GM23338 (cell line): ENCODE measurements at regions not wholly inside any gene's neighbourhood (a gene's known extent, or its start where the extent isn't known, plus 50 kb on each side); places are given as distances from the start of the nearest gene placed in this dataset.

Experiments
- ATAC-seq: fragments of 200-7000 bp; cut with Tn5 transposase; 3 replicates; pipeline ENCODE4 v1.9.1; 2020
- DNase-seq: peaks from one replicate; pipeline ENCODE4 v3.0.0-alpha.2; 2015; ENCODE audit warnings: low spot score
- H2AFZ ChIP-seq: fragments of 200-600 bp; sonication (generic); 2 replicates; pipeline ENCODE4 v1.8.0; 2016; ENCODE audit warnings: antibody characterized with exemption, mild to moderate bottlenecking, moderate library complexity
- H3F3A ChIP-seq: fragments of 200-600 bp; sonication (generic); replicated peaks from 2 replicates; pipeline ENCODE4 v1.8.0; 2017; ENCODE audit warnings: antibody characterized with exemption, mixed run types, low read depth
- H3K27ac ChIP-seq: fragments of 200-600 bp; sonication (generic); 2 replicates; pipeline ENCODE4 v1.6.1; 2016; ENCODE audit warnings: low read depth
- H3K27me3 ChIP-seq: fragments of 200-600 bp; sonication (generic); 2 replicates; pipeline ENCODE4 v1.8.0; 2016; ENCODE audit warnings: mild to moderate bottlenecking, mixed run types, moderate library complexity; ENCODE audit not compliant: insufficient read depth
- H3K36me3 ChIP-seq: fragments of 200-600 bp; sonication (generic); 2 replicates; pipeline ENCODE4 v1.8.0; 2016; ENCODE audit warnings: mild to moderate bottlenecking; ENCODE audit not compliant: insufficient read depth
- H3K4me1 ChIP-seq: fragments of 200-600 bp; sonication (generic); 2 replicates; pipeline ENCODE4 v1.8.0; 2016; ENCODE audit warnings: mild to moderate bottlenecking, moderate library complexity; ENCODE audit not compliant: insufficient read depth
- H3K4me2 ChIP-seq: fragments of 200-600 bp; sonication (generic); 2 replicates; pipeline ENCODE4 v1.7.1; 2017; ENCODE audit warnings: mixed run types
- H3K4me3 ChIP-seq: fragments of 200-600 bp; sonication (generic); 2 replicates; pipeline ENCODE4 v1.6.1; 2016; ENCODE audit warnings: mixed run types
- H3K79me2 ChIP-seq: fragments of 200-600 bp; sonication (generic); replicated peaks from 2 replicates; pipeline ENCODE4 v1.8.0; 2017; ENCODE audit warnings: mild to moderate bottlenecking; ENCODE audit not compliant: insufficient read depth
- H3K9me2 ChIP-seq: fragments of 200-600 bp; sonication (generic); 2 replicates; pipeline ENCODE4 v1.8.0; 2017; ENCODE audit not compliant: insufficient read depth
- H4K20me1 ChIP-seq: fragments of 200-600 bp; sonication (generic); replicated peaks from 2 replicates; pipeline ENCODE4 v1.8.0; 2017; ENCODE audit warnings: mild to moderate bottlenecking; ENCODE audit not compliant: insufficient read depth
- H3K27ac Mint-ChIP-seq: 2 replicates; pipeline ENCODE4 v1.8.0; 2020; ENCODE audit warnings: inconsistent platforms, mild to moderate bottlenecking, moderate library complexity, mixed read lengths
- H3K27me3 Mint-ChIP-seq: 3 replicates; pipeline ENCODE4 v1.8.0; 2022; ENCODE audit warnings: low read depth, mild to moderate bottlenecking, moderate library complexity, mixed read lengths, inconsistent platforms; ENCODE audit not compliant: insufficient read depth, poor library complexity
- H3K36me3 Mint-ChIP-seq: 3 replicates; pipeline ENCODE4 v1.8.0; 2021; ENCODE audit warnings: low read depth, mild to moderate bottlenecking, inconsistent platforms, moderate library complexity, mixed read lengths
- H3K4me1 Mint-ChIP-seq: 3 replicates; pipeline ENCODE4 v1.8.0; 2020; ENCODE audit warnings: mild to moderate bottlenecking, inconsistent platforms, mixed read lengths
- H3K4me3 Mint-ChIP-seq: 3 replicates; pipeline ENCODE4 v1.8.0; 2021; ENCODE audit warnings: moderate library complexity, mild to moderate bottlenecking, inconsistent platforms, mixed read lengths
- H3K9me3 Mint-ChIP-seq: 3 replicates; pipeline ENCODE4 v1.8.0; 2020; ENCODE audit warnings: moderate library complexity, mild to moderate bottlenecking, inconsistent platforms, mixed read lengths
- CREB1 ChIP-seq: fragments of 250-450 bp; sonication (Bioruptor Pico); IDR thresholded peaks from 2 replicates; pipeline ENCODE4 v1.5.0; 2020; ENCODE audit warnings: low read depth, mild to moderate bottlenecking, moderate library complexity
- CTCF ChIP-seq, 2 experiments: fragments of 200-600 bp in 1 of 2; sonication (generic) in 1 of 2; conservative IDR thresholded peaks; 2 replicates each; pipeline versions ENCODE4 v1.5.1 to v1.6.1; 2016 to 2017; ENCODE audit warnings: antibody characterized with exemption in 2 of 2, low read depth in 2 of 2, mild to moderate bottlenecking in 2 of 2, moderate library complexity in 1 of 2
- ETS1 ChIP-seq: IDR thresholded peaks from 2 replicates; pipeline ENCODE4 v1.6.1; 2016; ENCODE audit warnings: antibody characterized with exemption
- EZH2phosphoT487 ChIP-seq: fragments of 200-600 bp; sonication (generic); IDR thresholded peaks from one replicate; pipeline ENCODE4 v1.8.1; 2018; ENCODE audit warnings: antibody characterized with exemption; ENCODE audit not compliant: unreplicated experiment
- JUNB ChIP-seq: IDR thresholded peaks from one replicate; pipeline ENCODE4 v1.6.1; 2016; ENCODE audit warnings: antibody characterized with exemption; ENCODE audit not compliant: unreplicated experiment
- POLR2AphosphoS5 ChIP-seq: IDR thresholded peaks from 2 replicates; pipeline ENCODE4 v1.6.1; 2016; ENCODE audit warnings: antibody characterized with exemption, low read depth
- REST ChIP-seq: IDR thresholded peaks from one replicate; pipeline ENCODE4 v1.6.1; 2018; ENCODE audit warnings: antibody characterized with exemption; ENCODE audit not compliant: unreplicated experiment
- STAT1 ChIP-seq: IDR thresholded peaks from one replicate; pipeline ENCODE4 v1.6.1; 2016; ENCODE audit warnings: antibody characterized with exemption; ENCODE audit not compliant: unreplicated experiment
- ZNF114 ChIP-seq: fragments of 250-450 bp; sonication (Bioruptor Pico); IDR thresholded peaks from 2 replicates; pipeline ENCODE4 v1.5.0; 2020; ENCODE audit warnings: mild to moderate bottlenecking, moderate library complexity
- ZNF331 ChIP-seq: fragments of 250-450 bp; sonication (Bioruptor Pico); IDR thresholded peaks from 2 replicates; pipeline ENCODE4 v1.5.0; 2020; ENCODE audit warnings: low read depth, mild to moderate bottlenecking, moderate library complexity
- TF ChIP-seq, protein P1 (sequence below): fragments of 250-450 bp; sonication (Bioruptor Pico); IDR thresholded peaks from 2 replicates; pipeline ENCODE4 v1.5.0; 2020; ENCODE audit warnings: mild to moderate bottlenecking, moderate library complexity

DNA sequence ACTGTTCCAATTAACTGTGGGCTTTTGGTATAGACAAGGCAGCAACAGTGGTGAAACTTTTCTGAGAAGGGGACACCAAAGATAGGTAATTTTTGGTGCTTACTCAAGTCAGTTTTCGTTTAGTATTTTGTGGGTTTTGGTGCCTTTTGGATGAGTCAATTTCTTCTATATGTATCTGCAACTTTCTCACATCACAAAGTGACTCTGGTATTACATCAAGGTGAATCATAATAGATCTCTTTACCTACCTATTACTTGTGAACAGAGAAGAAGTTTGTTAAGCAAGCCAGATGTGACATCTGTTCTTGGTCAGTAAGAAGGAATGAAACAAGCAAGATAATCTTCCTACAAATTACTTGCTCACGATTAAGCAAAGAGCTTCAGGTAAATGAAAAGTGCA, 732.4 kb upstream of the DPPA4 start:
- Histone ChIP-seq H3K4me2 (no peak overlapping the region), H3F3A (no peaks in the 10 kb centered on the region), H3K9me2 (0 out of 2 replicates have a peak, but pooled peaks cover 4% of the 10 kb centered on the region), H3K4me3 (no peak overlapping the region), H3K36me3 (no peaks in the 10 kb centered on the region), H3K27me3 (no peaks in the 10 kb centered on the region), H3K4me1 (no peaks in the 10 kb centered on the region), H2AFZ (no peak overlapping the region; the same call in 1 of the 2 replicates), H3K79me2 (no peaks in the 10 kb centered on the region), H3K27ac (no peak overlapping the region), H4K20me1 (no peaks in the 10 kb centered on the region)
- TF ChIP-seq ETS1 = no peak
- TF ChIP-seq POLR2AphosphoS5 = no peak
- TF ChIP-seq, protein P1, sequence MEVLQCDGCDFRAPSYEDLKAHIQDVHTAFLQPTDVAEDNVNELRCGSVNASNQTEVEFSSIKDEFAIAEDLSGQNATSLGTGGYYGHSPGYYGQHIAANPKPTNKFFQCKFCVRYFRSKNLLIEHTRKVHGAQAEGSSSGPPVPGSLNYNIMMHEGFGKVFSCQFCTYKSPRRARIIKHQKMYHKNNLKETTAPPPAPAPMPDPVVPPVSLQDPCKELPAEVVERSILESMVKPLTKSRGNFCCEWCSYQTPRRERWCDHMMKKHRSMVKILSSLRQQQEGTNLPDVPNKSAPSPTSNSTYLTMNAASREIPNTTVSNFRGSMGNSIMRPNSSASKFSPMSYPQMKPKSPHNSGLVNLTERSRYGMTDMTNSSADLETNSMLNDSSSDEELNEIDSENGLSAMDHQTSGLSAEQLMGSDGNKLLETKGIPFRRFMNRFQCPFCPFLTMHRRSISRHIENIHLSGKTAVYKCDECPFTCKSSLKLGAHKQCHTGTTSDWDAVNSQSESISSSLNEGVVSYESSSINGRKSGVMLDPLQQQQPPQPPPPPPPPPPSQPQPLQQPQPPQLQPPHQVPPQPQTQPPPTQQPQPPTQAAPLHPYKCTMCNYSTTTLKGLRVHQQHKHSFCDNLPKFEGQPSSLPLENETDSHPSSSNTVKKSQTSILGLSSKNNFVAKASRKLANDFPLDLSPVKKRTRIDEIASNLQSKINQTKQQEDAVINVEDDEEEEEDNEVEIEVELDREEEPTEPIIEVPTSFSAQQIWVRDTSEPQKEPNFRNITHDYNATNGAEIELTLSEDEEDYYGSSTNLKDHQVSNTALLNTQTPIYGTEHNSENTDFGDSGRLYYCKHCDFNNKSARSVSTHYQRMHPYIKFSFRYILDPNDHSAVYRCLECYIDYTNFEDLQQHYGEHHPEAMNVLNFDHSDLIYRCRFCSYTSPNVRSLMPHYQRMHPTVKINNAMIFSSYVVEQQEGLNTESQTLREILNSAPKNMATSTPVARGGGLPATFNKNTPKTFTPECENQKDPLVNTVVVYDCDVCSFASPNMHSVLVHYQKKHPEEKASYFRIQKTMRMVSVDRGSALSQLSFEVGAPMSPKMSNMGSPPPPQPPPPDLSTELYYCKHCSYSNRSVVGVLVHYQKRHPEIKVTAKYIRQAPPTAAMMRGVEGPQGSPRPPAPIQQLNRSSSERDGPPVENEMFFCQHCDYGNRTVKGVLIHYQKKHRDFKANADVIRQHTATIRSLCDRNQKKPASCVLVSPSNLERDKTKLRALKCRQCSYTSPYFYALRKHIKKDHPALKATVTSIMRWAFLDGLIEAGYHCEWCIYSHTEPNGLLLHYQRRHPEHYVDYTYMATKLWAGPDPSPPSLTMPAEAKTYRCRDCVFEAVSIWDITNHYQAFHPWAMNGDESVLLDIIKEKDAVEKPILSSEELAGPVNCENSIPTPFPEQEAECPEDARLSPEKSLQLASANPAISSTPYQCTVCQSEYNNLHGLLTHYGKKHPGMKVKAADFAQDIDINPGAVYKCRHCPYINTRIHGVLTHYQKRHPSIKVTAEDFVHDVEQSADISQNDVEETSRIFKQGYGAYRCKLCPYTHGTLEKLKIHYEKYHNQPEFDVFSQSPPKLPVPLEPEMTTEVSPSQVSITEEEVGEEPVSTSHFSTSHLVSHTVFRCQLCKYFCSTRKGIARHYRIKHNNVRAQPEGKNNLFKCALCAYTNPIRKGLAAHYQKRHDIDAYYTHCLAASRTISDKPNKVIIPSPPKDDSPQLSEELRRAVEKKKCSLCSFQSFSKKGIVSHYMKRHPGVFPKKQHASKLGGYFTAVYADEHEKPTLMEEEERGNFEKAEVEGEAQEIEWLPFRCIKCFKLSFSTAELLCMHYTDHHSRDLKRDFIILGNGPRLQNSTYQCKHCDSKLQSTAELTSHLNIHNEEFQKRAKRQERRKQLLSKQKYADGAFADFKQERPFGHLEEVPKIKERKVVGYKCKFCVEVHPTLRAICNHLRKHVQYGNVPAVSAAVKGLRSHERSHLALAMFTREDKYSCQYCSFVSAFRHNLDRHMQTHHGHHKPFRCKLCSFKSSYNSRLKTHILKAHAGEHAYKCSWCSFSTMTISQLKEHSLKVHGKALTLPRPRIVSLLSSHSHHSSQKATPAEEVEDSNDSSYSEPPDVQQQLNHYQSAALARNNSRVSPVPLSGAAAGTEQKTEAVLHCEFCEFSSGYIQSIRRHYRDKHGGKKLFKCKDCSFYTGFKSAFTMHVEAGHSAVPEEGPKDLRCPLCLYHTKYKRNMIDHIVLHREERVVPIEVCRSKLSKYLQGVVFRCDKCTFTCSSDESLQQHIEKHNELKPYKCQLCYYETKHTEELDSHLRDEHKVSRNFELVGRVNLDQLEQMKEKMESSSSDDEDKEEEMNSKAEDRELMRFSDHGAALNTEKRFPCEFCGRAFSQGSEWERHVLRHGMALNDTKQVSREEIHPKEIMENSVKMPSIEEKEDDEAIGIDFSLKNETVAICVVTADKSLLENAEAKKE (CRISPR knock-in tag) = no peak
- no peak for TF ChIP-seq ZNF114 (CRISPR knock-in tag)
- TF ChIP-seq REST = no peak
- TF ChIP-seq JUNB = no peak
- TF ChIP-seq CREB1 = no peak
- TF ChIP-seq ZNF331 (CRISPR knock-in tag) = no peak
- no peak for TF ChIP-seq STAT1
- no peak for TF ChIP-seq CTCF (conservative IDR thresholded peaks at IDR 0.05; ENCODE audit: low read depth in 2 of 2)
- no peak for TF ChIP-seq EZH2phosphoT487
- Mint-ChIP-seq H3K27ac (no peak overlapping the region), H3K36me3 (peaks cover 27% of the 10 kb centered on the region), H3K9me3 (peaks cover 26% of the 10 kb centered on the region), H3K4me3 (no peak overlapping the region), H3K4me1 (no peaks in the 10 kb centered on the region), H3K27me3 (peaks cover 3% of the 10 kb centered on the region)
- ATAC-seq = no peak
- no peak for DNase-seq
